ENCODE measurements at regions not wholly inside any gene's neighbourhood (a gene's known extent, or its start where the extent isn't known, plus 50 kb on each side); places are given as distances from the start of the nearest gene placed in this dataset.
A peak's percentile ranks its signal among the peaks of the same experiment; 100 is the strongest.

DNA sequence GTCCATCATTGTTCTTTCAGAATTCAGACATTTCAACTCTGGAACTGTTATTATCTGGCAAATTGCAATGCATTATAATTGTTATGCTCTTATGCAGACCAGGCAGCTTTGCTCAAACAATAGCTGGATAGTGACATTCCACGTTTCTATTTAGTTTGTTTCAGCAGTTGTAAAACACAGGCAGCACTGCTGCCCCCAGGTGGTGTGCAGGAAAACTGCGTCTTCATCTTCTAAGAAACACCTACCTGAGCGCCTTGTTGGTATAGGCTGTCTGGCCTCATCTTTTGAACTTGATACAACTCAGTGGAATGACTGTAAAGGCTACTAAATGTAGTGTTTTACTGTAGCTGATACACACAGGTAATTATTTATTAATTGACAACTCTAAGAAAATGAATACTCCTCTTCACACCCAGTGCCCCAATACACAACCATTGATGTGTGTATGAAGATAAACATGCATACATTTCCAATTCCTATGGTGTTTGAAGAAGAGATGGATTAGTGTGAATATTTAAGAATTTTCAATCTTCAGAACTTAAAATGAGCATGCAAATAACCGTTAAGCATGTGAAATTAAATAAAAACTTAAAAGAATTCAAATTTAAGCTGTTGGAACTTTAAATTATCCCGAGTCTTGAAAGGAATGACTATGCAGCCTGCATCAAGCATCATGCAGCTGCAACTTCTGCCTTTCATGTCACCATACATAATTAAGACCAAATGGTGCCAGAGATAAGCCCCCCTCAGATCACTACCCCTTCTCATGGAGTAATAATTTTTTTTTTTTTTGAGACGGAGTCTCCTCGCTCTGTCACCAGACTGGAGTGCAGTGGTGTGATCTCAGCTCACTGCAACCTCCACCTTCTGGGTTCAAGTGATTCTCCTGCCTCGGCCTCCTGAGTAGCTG is 85.6 kb downstream of the CD8B2 start:
- peak in 1 of 2 experiments; percentile 31 for DNase-seq

DNA sequence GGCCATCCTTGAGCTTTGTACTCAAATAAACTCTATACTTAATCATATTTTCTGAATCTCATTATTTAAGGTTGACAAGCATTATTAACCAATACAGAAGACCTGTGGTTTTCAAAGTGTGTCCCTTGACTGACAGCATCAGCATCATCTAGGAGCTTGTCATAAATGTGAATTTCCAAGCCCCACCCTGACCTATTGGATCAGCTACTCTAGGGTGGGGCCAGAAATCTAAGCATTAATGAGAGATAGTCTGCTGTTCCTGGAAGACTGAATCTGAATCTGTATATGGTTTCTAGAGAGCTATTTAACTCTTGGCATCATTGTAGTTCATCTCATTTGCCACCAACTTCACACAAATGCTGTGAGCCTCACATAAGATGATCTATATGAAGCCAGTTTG is 86.6 kb downstream of the CD8B2 start:
- no peak for DNase-seq

DNA sequence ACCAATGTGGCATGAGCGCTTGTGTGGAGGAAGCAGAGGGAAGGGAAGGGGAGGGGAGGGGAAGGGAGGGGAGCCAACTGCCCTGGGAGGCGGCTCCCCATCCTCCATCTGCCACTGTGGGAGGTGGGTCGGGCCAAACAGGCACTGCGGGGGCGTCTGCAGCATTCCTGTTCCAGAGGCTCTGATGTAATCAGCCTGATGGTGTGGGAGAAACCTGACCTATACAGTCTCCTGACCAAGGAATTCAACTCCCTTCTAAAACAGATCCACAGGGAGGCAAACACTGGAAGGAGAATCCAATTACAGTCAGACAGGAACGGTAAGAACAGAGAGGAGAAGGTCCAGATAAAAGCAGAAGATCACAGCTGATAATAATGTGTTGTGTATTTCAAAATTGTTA is 88.8 kb downstream of the CD8B2 start:
- DNase-seq = no peak

- no peak for DNase-seq
These were observed 90.1 kb downstream of the CD8B2 start for GRCh38 chr2:106577255-106577651.

GRCh38 chr2:106579750-106580197 is 92.6 kb downstream of the CD8B2 start:
- DNase-seq = no peak

DNA sequence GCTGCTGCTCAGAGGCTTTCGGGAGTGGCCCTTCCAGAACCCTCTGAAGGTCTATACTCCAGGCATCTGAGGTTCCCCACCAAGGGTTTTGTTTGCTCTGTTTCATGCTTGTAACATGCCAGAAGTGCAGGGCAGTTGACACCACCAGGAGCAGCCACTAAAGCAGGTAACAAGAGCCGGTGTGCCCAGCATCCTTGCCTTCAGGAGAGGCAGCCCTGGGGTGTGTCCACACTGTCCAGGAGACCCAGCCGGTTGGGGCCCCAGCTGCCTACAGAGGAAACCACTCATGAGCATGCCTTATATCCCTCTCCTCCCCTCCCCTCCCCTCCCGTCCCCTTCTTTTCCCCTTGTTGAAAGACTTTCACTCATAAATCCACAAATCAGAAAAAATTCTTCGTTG is 93.1 kb downstream of the CD8B2 start:
- no peak for DNase-seq

- no peak for DNase-seq
These were observed 94.2 kb downstream of the CD8B2 start for GRCh38 chr2:106581328-106581727.

DNA sequence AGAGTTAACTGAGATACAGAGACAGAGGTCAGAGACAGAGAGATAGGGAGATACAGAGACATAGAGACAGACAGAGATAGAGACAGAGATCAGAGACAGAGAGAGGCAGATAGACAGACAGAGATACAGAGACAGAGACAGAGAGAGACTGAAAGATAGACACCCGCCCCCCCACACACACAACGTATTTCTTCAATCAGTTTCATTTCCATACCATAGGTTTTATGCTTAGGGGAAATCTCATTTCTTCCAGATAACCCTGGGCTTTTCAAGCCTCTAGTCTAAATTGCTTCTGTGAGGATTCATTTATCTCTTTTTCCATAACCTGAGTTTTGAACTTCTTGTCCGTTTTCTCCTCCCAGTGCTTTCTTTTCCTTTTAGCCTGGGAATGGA is 94.6 kb downstream of the CD8B2 start:
- no peak for DNase-seq

DNA sequence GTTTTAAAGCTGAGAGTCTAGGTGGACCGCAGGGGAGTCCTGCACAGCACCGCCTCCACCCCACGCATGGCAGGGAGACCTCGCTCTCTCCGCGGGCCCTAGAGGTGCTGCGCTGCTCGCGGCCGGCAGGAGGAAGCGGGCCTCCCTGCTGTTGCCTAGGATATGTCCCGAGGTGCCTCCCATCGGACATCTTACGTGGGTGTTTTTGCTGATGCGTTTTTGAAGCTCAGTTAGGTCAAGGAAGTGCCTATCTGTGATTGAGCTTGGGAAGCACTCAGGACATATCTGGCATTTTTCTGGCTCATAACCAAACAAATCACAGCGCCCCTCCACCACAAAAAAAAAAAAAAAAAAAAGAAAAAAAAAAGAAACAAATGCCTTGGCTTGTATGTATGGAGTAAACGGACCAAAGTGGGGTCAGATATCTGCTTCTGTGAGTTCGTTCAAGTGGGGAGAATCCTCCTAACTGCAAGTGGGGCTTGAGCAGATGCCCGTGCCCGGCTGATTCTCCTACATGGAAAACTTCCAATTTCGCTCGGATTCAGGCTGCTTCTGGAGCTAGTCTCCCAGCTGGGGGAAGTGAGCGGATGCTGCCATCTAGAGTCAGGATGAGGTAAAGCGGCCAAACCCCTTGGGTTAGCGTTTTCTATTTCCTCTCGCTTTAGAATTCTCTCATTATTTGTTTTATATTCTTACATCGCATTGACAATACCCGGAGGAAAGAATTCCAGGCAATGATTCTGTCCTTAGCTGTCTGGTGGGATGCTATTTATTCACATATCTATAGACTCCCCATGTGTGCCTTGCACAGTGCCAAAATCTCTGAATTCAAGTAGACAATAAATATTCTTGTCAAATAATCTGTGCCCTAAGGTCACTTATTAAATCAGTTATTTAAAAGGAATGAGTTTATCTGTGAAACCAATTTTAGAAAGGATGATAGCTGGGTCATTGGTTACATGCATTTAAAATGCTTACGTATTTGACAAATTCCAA is 95.3 kb downstream of the CD8B2 start:
- DNase-seq = peak; percentile 16 to 81

DNA sequence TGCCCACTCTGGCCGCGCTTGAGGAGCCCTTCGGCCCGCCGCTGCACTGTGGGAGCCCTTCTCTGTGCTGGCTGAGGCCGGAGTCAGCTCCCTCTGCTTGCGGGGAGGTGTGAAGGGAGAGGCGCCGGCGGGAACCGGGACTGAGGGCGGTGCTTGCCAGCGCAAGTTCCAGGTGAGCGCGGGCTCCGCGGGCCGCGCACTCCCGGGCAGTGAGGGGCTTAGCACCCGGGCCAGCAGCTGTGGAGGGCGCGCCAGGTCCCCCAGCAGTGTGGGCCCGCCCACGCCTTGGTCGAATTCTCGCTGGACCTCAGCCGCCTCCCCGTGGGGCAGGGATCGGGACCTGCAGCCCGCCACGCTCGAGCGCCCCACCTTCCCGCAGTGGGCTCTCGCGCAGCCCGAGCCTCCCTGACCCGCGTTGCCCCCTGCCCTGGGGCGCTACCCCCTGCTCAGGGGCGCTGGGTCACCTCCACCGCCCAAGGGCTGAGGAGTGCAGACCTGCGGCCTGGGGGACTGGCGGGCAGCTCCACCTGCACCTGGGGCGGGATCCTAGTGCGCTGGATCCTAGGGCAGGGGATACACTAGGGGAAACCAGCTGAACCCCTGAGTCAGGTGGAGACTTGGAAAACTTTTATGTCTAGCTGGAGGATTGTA is 97.3 kb downstream of the CD8B2 start:
- DNase-seq = peak in 1 of 2 experiments; percentile 31

GRCh38 chr2:106596844-106597243 is 109.7 kb downstream of the CD8B2 start:
- peak in 1 of 2 experiments; percentile 15 for DNase-seq

- DNase-seq = no peak
These were observed 112.4 kb downstream of the CD8B2 start for GRCh38 chr2:106599540-106599939.

- no peak for DNase-seq
These were observed 114.9 kb downstream of the CD8B2 start for GRCh38 chr2:106602042-106602441.

DNA sequence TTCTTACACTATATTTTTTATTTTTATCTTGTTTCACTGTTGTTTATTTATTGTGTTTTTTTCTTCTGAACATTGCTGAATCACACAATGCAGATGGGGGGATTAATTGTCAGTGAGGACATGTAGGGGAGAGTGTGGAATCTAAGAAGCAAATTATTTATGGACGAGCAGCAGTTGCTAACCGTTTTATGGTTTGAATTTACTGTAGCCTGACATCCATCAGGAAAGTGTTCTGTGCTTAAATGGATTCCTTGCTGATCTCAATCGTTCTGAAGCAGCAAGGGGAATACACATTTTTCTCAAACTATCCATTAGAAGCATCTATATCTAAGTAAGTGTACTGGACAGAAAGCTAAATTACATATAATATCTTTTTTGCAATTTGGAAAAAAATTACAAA is 119.5 kb downstream of the CD8B2 start:
- no peak for DNase-seq

GRCh38 chr2:106607371-106607770 is 120.2 kb downstream of the CD8B2 start:
- no peak for DNase-seq

- no peak for DNase-seq
These were observed 122.6 kb downstream of the CD8B2 start for GRCh38 chr2:106609780-106610179.

DNA sequence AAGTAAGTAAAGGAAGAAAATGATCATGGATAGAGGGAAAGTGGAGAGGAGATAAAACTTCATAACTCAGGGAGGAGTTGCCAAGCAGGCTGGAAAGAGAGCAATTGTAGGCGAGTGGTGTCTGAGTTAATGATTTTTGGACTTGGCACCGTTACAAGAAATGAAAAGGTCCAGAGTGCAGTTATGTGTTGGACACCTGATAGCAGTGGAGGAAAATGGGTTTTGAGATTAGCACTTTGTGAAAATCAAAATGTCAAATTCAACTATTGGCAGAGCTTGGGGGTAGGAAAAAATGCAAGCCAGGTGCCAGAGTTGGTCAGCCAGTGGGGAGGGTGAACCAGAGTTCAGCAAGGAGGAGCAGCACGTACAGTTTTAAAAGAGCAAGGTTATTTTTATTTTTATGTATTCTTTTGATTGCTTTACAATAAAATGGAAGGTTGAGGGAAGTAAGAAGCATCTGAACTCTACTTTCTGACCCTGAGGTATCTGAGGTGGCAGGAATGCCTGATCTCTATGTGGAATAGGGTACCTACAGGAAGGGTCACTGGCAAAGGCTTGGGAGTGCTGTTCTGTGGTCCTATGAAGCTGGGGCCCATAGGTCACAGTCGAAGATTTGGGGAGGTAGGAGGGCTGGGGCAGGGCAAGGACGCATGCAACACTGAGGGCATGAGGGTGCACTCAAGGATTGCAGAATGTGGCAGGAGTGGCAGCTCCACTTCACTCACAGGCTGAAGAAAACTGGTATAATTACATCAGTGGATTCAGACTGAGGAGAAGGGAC is 127.5 kb downstream of the CD8B2 start:
- no peak for DNase-seq

GRCh38 chr2:106618614-106619013 is 131.4 kb downstream of the CD8B2 start:
- peak; percentile 82 to 84 for DNase-seq

DNA sequence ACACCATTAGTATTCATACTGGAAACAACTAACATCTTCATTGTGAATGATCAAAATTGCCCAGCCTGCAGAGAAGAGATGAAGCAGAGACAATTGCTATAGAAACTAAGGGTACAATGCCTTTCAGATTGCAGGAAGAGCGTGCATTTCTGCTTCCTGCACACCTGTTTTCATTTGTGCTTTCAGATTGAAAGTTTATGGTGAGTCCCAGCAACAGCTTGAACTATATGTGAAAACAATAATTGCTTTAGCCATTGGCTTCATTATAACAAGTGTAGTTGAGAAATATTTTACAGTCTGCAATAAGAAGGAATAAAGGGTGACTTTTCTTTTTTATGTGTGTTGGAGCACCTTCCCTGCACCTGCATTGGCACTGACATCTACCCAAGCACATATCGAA is 136.3 kb downstream of the CD8B2 start:
- DNase-seq = no peak

GRCh38 chr2:106624787-106625380 is 137.7 kb downstream of the CD8B2 start:
- no peak for DNase-seq

- no peak for DNase-seq
These were observed 141.2 kb downstream of the CD8B2 start for GRCh38 chr2:106628377-106628776.

DNA sequence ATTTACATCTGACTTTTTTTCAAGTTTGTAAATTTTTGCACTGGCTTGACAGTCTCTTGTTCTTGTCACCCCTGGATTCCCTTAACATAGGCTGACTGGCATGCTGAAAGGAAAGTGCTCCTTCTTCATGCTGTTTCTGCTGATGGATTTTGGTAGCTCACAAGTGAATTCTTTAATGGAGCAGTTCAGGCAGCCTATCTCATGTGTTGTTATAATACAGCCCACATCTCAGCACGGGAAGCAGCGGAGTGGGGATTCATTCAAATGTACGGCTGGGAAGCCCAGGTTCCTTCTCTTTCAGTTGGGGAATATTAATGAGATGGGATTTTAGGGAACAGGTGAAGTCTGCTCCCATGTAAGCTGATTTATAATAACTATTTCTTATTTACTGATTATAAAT is 142.8 kb downstream of the CD8B2 start:
- DNase-seq = no peak

All from NCI-H526 (cell line).